Limb (tissue), 2 donors: ENCODE measurements at regions not wholly inside any gene's neighbourhood (a gene's known extent, or its start where the extent isn't known, plus 50 kb on each side); places are given as distances from the start of the nearest gene placed in this dataset.
A peak's percentile ranks its signal among the peaks of the same experiment; 100 is the strongest.
"Not testable (repeated sequence)": the region's sequence is repeated elsewhere in the genome, so short reads cannot be mapped to it uniquely, and the experiment has no call there.

Experiments used
- DNase-seq, 2 donors: peaks; one replicate each; pipeline ENCODE4 v3.0.0-alpha.2; 2016; ENCODE audit errors: extremely low spot score in 2 of 2

DNA sequence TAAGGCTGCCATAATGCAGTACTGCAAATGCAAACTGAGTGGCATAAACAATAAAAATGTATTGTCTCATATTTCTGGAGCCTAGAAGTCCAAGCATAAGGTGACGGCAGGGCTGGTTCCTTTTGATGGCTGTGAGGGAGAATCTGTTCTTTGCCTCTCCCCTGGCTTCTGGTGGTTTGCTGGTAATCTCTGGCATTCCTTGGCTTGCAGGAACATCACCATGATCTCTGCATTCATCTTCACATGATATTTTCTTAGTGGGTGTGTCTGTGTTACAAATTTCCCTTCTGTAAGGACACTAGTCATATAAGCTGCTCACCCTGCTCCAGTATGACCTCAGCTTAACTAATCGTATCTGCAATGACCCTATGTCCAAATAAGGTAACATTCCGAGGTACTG, 1104.2 kb upstream of the CITED2 start:
- DNase-seq = no peak

GRCh38 chr6:140475086-140475485, 1100.6 kb upstream of the CITED2 start:
- no peak for DNase-seq

DNA sequence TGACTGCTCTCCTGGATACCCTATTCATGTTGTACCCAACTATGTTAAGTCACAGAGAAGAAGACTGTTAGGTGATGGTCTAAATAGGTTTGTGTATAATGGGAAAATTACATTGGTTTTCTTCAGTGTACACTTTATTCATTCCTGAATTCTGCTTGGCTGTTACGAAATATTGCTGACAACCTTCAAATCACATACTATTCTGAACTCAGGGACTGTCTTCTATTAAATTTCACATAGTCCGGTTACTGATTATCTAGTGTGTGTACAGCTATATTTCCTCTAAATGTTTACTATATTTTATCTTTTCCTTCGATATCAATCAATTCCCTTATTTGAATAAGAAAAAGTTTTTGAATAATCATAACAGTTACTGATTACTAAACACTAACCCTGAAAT, 1090.3 kb upstream of the CITED2 start:
- DNase-seq = no peak

GRCh38 chr6:140463312-140463710, 1088.9 kb upstream of the CITED2 start:
- no peak for DNase-seq

GRCh38 chr6:140462453-140463311, 1088.2 kb upstream of the CITED2 start:
- no peak for DNase-seq

- no peak for DNase-seq
Observed at GRCh38 chr6:140462076-140462452, 1087.6 kb upstream of the CITED2 start.

GRCh38 chr6:140460267-140460666, 1085.8 kb upstream of the CITED2 start:
- DNase-seq = no peak

DNA sequence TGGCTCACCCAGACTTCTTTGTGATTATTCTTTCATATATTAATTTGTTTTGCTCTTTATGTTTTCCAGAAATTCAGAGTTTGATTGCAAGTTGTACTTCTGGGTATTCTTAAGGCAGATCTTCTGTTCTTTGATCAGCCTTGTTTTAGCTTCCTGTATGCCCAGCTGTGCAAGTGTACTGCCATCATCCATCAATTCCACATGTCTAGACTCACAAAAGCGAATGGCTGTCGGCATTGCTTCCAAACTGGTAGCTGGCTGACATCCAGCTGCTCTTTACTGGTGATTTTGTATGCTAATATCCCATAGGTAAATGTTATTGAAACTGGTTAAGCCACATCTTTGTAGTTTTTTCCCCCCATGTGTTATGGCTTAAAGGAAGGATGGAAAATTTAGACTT, 1084.8 kb upstream of the CITED2 start:
- no peak for DNase-seq

DNA sequence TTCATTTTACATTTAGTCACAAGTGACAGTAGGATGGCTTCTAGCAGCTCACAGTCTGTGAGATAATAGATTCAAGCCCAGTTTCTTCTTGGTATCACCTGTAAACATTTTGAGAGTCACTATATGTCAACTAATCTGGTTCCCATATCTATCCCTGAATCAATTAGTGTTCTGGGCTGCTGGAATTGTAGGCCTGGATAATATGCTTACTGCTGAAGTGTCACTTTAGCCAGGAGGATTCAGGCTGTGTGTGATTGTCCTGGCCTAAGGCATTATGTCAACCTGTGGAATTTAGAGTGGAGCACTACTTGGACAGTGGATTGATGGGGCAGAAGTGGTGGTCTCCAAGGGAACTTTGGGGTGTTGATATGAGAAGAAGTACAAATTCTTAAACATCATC, 1071.8 kb upstream of the CITED2 start:
- no peak for DNase-seq

DNA sequence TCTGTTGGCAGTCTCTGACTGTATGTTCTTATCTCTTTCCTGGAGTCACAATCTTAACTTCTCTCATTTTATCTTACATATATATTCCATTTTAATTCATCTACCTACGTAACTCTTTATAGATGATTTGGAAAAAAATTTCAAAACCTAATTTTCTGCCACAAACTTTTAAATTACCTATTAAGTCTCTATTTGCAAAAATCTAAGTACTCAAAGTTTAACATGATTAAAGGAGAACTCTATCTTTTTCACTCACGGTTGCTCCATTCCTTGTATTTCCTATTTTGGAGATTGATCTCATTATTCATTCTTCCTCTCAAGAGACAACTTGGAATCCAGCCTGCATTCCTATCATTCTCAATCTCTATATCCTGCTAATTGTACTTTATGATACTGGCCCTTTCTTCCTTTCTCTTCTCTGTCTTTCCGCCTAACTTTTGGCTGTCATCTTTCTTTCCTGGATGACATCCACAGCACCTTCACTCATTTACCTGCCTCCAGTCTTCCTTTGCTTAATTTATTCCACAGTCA, 1071.1 kb upstream of the CITED2 start:
- no peak for DNase-seq

DNA sequence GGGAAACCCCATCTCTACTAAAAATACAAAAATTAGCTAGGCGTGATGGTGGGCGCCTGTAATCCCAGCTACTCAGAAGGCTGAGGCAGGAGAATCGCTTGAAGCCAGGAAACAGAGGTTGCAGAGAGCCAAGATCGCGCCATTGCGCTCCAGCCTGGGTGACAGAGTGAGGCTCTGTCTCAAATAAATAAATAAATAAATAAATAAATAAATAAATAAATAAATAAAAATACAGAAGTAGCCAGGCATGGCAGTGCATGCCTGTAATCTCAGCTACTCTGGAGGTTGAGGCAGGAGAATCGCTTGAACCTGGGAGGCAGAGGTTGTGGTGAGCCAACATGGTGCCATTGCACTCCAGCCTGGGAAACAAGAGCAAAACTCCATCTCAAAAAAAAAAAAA, 1068.7 kb upstream of the CITED2 start:
- DNase-seq = not testable (repeated sequence)

DNA sequence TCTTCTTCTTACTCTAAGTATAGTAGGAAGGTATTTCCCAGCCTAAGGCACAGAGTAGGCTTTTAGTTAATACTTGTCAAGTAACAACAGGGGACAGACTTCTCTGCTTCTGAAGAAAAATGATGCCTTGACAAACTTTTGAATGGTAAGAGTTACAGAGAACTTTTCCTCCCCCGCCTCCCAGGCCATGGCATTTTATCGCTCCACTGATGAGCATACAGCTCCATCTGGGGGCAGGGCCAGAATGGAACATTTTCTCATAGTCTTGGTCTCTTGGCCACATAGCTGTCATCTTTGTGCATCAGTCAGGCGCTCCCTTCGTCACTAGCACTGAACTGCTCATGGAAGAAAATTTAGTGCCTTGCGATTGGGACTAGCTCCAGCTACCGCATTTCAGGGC, 1066.8 kb upstream of the CITED2 start:
- peak; percentile 28 to 50 for DNase-seq

DNA sequence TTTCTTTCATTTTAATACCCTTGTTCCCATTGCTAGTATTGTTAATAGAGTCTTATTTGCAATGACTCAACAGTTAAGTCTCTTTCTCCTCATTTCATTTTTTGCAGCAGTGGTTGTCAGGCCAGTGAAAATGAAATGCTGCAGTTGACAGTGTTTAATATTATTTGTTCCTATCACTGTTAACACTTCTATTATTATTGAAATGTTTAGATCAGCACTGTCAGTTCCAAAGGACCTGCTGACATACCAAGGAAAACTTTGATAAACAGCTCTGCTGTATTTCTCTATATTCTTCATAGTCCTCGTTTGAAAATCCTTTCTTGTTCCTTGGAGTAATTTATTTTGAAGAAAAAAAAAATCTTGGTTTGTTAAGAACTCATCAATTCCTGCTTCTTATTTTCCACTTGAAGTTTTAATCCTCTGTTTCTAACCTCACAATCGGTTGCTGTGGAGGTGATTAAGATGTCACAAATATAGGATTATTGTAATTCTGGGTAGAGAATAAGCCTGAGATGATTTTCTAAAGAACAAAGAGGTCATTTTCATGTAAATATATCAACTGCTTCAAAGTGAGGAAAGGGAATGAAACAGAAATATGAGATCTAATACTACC, 1065.9 kb upstream of the CITED2 start:
- no peak for DNase-seq

GRCh38 chr6:140438346-140438735, 1063.9 kb upstream of the CITED2 start:
- DNase-seq = no peak

GRCh38 chr6:140437619-140438345, 1063.3 kb upstream of the CITED2 start:
- no peak for DNase-seq

GRCh38 chr6:140436023-140436811, 1061.8 kb upstream of the CITED2 start:
- DNase-seq = no peak

DNA sequence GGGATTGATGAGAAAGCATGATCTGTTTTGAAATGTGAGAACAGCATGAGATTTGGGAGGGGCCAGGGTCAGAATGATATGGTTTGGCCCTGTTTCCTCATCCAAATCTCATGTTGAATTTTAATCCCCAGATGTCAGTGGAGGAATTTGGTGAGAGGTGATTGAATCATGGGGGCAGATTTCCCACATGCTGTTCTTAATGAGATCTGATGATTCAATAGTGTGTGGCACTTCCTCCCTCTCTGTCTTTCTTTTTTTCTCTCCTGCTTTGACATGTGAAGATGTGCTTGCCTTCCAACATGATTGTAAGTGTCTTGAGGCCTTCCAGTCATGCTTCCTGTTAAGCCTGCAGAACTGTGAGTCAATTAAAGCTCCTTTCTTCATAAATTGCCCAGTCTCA, 1060.3 kb upstream of the CITED2 start:
- no peak for DNase-seq

DNA sequence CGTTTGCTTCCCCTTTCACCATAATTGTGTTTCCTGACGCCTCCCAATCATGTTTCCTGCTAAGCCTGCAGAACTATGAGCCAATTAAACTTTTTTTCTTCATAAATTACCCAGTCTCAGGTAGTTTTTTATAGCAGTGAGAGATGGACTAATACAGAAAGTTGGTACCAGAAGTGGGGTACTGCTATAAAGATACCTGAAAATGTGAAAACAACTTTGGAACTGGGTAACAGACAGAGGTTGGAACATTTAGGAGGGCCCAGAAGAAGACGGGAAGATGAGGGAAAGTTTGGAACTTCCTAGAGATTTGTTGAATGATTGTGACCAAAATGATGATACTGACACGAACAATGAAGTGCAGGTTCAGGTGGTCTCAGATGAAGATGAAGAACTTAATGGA, 1058.6 kb upstream of the CITED2 start:
- DNase-seq = no peak

- DNase-seq = no peak
Observed at GRCh38 chr6:140427842-140428241, 1053.4 kb upstream of the CITED2 start.

GRCh38 chr6:140414966-140415620, 1040.6 kb upstream of the CITED2 start:
- no peak for DNase-seq

DNA sequence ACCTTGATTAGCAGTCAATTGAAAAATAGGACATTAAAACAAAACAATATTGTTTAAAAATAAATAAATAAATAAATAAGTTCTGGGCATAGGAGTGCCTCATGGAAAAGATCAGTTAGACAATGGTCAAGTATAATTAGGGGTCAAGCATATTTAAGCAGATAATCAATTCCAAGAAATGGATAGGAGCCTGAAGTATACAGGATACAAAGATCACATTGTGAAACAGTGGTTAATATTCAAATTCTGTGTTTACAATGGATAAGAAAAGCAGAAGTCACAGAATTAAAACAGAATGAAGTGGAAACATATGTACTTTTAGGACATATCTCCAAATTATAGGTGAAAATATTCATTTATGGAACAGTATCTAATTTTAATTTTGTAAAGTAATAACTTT, 1028.6 kb upstream of the CITED2 start:
- no peak for DNase-seq
